WTC11 (cell line): ENCODE measurements at regions not wholly inside any gene's neighbourhood (a gene's known extent, or its start where the extent isn't known, plus 50 kb on each side); places are given as distances from the start of the nearest gene placed in this dataset.

Experiments
- ATAC-seq: fragments of 200-7000 bp; cut with Tn5 transposase; 2 replicates; pipeline ENCODE4 v1.10.0; 2021; ENCODE audit warnings: mild to moderate bottlenecking, moderate library complexity
- CTCF ChIA-PET: fragments of 300-600 bp; sonication (Branson Sonifier 250); formaldehyde crosslinking; loops from one replicate; lab custom pipeline; 2021; ENCODE audit warnings: antibody characterized with exemption; lab: Charles Lee
- POLR2A ChIA-PET: fragments of 350-600 bp; sonication (Branson Sonifier 250); formaldehyde crosslinking; loops from one replicate; lab custom pipeline; 2021; ENCODE audit warnings: antibody characterized with exemption; lab: Charles Lee
- DNase-seq: peaks from one replicate; pipeline ENCODE4 v3.0.0; 2021; ENCODE audit warnings: low spot score
- H3K27ac Mint-ChIP-seq: 2 replicates; pipeline ENCODE4 v1.8.0; 2021; ENCODE audit warnings: mixed read lengths
- H3K27me3 Mint-ChIP-seq: 2 replicates; pipeline ENCODE4 v1.8.0; 2021; ENCODE audit warnings: low read depth, mild to moderate bottlenecking, moderate library complexity, mixed read lengths
- H3K36me3 Mint-ChIP-seq: 2 replicates; pipeline ENCODE4 v1.8.0; 2021; ENCODE audit warnings: mixed read lengths
- H3K4me1 Mint-ChIP-seq: 2 replicates; pipeline ENCODE4 v1.8.0; 2022; ENCODE audit warnings: mixed read lengths
- H3K4me3 Mint-ChIP-seq: 2 replicates; pipeline ENCODE4 v1.8.0; 2021; ENCODE audit warnings: mild to moderate bottlenecking, moderate library complexity, mixed read lengths
- H3K9me3 Mint-ChIP-seq: 2 replicates; pipeline ENCODE4 v1.8.0; 2021; ENCODE audit warnings: mixed read lengths
- JAZF1 ChIP-seq: fragments of 250-450 bp; sonication (Bioruptor Pico); IDR thresholded peaks from 2 replicates; pipeline ENCODE4 v1.9.0; 2021; ENCODE audit warnings: moderate library complexity, mild to moderate bottlenecking, inconsistent platforms
- NR2C2 ChIP-seq: sonication (generic); formaldehyde crosslinking; IDR thresholded peaks from 2 replicates; pipeline ENCODE4 v1.8.0; 2022; ENCODE audit warnings: mild to moderate bottlenecking, missing genetic modification reagents
- PRDM15 ChIP-seq: sonication (generic); formaldehyde crosslinking; IDR thresholded peaks from 2 replicates; pipeline ENCODE4 v1.8.0; 2022; ENCODE audit warnings: missing genetic modification reagents
- TEAD4 ChIP-seq: sonication (generic); formaldehyde crosslinking; IDR thresholded peaks from 2 replicates; pipeline ENCODE4 v1.8.0; 2022; ENCODE audit warnings: mild to moderate bottlenecking, missing genetic modification reagents
- USF1 ChIP-seq: sonication (generic); formaldehyde crosslinking; IDR thresholded peaks from 2 replicates; pipeline ENCODE4 v1.8.0; 2022; ENCODE audit warnings: mild to moderate bottlenecking, missing genetic modification reagents
- USF2 ChIP-seq: sonication (generic); formaldehyde crosslinking; IDR thresholded peaks from 2 replicates; pipeline ENCODE4 v1.8.1; 2023; ENCODE audit warnings: mild to moderate bottlenecking, missing genetic modification reagents, moderate library complexity
- ZBTB43 ChIP-seq: sonication (generic); formaldehyde crosslinking; IDR thresholded peaks from 2 replicates; pipeline ENCODE4 v1.8.1; 2023; ENCODE audit warnings: mild to moderate bottlenecking, missing genetic modification reagents
- ZNF121 ChIP-seq: sonication (generic); formaldehyde crosslinking; IDR thresholded peaks from 2 replicates; pipeline ENCODE4 v1.8.0; 2023; ENCODE audit warnings: missing genetic modification reagents
- ZNF232 ChIP-seq: sonication (generic); formaldehyde crosslinking; IDR thresholded peaks from 2 replicates; pipeline ENCODE4 v1.8.0; 2022; ENCODE audit warnings: mild to moderate bottlenecking, missing genetic modification reagents
- ZNF671 ChIP-seq: fragments of 250-450 bp; sonication (Bioruptor Pico); IDR thresholded peaks from 2 replicates; pipeline ENCODE4 v1.8.0; 2021; ENCODE audit warnings: mild to moderate bottlenecking
- TF ChIP-seq, protein P1 (sequence below): sonication (generic); formaldehyde crosslinking; IDR thresholded peaks from 2 replicates; pipeline ENCODE4 v1.8.0; 2022; ENCODE audit warnings: mild to moderate bottlenecking, missing genetic modification reagents
- TF ChIP-seq, protein P2 (sequence below): fragments of 250-450 bp; sonication (Bioruptor Pico); IDR thresholded peaks from 2 replicates; pipeline ENCODE4 v1.9.0; 2021; ENCODE audit warnings: mild to moderate bottlenecking, borderline replicate concordance
- TF ChIP-seq, protein P3 (sequence below): sonication (generic); formaldehyde crosslinking; IDR thresholded peaks from 2 replicates; pipeline ENCODE4 v1.8.0; 2023; ENCODE audit warnings: missing genetic modification reagents

DNA sequence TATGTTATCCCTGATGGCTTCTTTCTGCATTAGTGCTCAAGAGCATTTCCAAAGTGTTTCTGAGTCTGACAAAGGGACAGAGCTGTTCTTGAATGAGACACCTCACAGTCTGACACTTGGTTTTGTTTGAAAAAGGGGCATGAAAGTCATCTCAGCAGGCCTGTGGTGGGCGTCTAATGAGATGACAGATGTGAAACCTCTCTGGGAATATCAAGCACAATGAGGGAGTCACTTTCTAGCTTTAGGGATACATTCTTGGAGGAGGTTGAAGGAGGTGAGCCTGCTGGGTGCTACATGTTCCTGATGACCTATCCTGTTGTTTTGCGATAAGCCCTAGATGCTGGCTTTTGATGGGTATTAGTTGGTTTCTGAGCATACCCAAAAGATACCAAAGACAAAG is 290.5 kb downstream of the NUAK1 start:
- POLR2A ChIA-PET, result no interaction called here
- H3K27me3 Mint-ChIP-seq, result no peaks in the 10 kb centered on the region
- no peaks in the 10 kb centered on the region for H3K4me1 Mint-ChIP-seq
- DNase-seq, result no peak
- TF ChIP-seq TEAD4, result no peak
- no peak for TF ChIP-seq ZNF232 (CRISPR knock-in tag)
- no peak for TF ChIP-seq NR2C2 (CRISPR knock-in tag)
- TF ChIP-seq, protein P1, sequence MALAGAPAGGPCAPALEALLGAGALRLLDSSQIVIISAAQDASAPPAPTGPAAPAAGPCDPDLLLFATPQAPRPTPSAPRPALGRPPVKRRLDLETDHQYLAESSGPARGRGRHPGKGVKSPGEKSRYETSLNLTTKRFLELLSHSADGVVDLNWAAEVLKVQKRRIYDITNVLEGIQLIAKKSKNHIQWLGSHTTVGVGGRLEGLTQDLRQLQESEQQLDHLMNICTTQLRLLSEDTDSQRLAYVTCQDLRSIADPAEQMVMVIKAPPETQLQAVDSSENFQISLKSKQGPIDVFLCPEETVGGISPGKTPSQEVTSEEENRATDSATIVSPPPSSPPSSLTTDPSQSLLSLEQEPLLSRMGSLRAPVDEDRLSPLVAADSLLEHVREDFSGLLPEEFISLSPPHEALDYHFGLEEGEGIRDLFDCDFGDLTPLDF (CRISPR knock-in tag), result no peak
- TF ChIP-seq ZNF121 (CRISPR knock-in tag), result no peak
- H3K27ac Mint-ChIP-seq, result no peak overlapping the region
- peaks cover 14% of the 10 kb centered on the region for H3K36me3 Mint-ChIP-seq
- CTCF ChIA-PET, result no interaction called here
- ATAC-seq, result no peak
- peaks cover 31% of the 10 kb centered on the region for H3K9me3 Mint-ChIP-seq
- H3K4me3 Mint-ChIP-seq, result no peak overlapping the region

DNA sequence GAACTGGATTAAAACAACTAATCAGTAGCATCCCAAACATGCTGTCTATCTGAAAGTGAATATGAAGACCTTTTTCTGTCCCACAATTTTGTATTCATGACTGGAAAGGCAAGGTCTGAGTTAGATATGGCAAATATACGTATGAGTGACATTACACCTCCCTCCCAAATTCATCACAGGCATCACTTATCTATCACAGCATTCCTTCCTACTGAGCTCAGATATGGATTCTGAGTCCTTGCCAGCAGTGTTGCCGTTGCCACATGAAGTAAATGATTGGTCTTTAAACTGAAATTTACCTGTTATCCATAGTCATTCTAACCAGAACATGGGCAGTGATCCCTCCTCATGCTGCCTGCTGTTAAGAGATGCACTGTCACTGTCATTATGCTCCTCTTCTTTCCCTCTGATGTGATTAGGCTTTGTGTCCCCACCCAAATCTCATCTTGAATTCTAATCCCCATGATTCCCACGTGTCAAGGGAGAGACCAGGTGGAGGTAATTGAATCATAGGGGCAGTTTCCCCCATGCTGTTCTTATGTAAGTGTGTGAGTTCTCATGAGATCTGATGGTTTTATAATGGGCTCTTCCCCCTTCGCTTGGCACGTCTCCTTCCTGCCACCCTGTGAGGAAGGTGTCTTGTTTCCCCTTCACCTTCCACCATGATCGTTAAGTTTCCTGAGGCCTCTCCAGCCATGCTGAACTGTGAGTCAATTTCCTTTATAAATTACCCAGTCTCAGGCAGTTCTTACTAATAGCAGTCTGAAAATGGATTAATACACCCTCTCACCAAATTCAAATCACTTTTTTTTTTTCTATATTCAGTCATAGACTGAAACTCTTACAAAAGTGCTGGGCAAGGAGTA is 288.4 kb downstream of the NUAK1 start:
- ChIA-PET POLR2A (no interaction called here), CTCF (no interaction called here)
- TF ChIP-seq USF1 (no peak), TEAD4 (no peak), PRDM15 (CRISPR knock-in tag) (no peak), ZNF232 (CRISPR knock-in tag) (no peak), JAZF1 (no peak), ZBTB43 (no peak), ZNF671 (CRISPR knock-in tag) (no peak), USF2 (CRISPR knock-in tag) (no peak)
- TF ChIP-seq, protein P2, sequence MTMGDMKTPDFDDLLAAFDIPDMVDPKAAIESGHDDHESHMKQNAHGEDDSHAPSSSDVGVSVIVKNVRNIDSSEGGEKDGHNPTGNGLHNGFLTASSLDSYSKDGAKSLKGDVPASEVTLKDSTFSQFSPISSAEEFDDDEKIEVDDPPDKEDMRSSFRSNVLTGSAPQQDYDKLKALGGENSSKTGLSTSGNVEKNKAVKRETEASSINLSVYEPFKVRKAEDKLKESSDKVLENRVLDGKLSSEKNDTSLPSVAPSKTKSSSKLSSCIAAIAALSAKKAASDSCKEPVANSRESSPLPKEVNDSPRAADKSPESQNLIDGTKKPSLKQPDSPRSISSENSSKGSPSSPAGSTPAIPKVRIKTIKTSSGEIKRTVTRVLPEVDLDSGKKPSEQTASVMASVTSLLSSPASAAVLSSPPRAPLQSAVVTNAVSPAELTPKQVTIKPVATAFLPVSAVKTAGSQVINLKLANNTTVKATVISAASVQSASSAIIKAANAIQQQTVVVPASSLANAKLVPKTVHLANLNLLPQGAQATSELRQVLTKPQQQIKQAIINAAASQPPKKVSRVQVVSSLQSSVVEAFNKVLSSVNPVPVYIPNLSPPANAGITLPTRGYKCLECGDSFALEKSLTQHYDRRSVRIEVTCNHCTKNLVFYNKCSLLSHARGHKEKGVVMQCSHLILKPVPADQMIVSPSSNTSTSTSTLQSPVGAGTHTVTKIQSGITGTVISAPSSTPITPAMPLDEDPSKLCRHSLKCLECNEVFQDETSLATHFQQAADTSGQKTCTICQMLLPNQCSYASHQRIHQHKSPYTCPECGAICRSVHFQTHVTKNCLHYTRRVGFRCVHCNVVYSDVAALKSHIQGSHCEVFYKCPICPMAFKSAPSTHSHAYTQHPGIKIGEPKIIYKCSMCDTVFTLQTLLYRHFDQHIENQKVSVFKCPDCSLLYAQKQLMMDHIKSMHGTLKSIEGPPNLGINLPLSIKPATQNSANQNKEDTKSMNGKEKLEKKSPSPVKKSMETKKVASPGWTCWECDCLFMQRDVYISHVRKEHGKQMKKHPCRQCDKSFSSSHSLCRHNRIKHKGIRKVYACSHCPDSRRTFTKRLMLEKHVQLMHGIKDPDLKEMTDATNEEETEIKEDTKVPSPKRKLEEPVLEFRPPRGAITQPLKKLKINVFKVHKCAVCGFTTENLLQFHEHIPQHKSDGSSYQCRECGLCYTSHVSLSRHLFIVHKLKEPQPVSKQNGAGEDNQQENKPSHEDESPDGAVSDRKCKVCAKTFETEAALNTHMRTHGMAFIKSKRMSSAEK (CRISPR knock-in tag), result no peak
- TF ChIP-seq, protein P3, sequence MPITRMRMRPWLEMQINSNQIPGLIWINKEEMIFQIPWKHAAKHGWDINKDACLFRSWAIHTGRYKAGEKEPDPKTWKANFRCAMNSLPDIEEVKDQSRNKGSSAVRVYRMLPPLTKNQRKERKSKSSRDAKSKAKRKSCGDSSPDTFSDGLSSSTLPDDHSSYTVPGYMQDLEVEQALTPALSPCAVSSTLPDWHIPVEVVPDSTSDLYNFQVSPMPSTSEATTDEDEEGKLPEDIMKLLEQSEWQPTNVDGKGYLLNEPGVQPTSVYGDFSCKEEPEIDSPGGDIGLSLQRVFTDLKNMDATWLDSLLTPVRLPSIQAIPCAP (CRISPR knock-in tag), result no peak
- Mint-ChIP-seq H3K4me3 (no peak overlapping the region), H3K27me3 (no peaks in the 10 kb centered on the region), H3K36me3 (peaks cover 14% of the 10 kb centered on the region), H3K9me3 (peaks cover 29% of the 10 kb centered on the region), H3K4me1 (no peaks in the 10 kb centered on the region), H3K27ac (no peak overlapping the region)
- ATAC-seq (no peak), DNase-seq (no peak)
